DOHH2 (cell line): ENCODE measurements at regions not wholly inside any gene's neighbourhood (a gene's known extent, or its start where the extent isn't known, plus 50 kb on each side); places are given as distances from the start of the nearest gene placed in this dataset.

Experiments used
- H3F3A ChIP-seq: fragments of 200-600 bp; sonication (generic), shearing (Covaris generic); 2 replicates; pipeline ENCODE4 v1.6.0; 2016; ENCODE audit warnings: antibody characterized with exemption, mild to moderate bottlenecking; ENCODE audit not compliant: control insufficient read depth, insufficient read depth
- H3K27ac ChIP-seq: fragments of 200-600 bp; sonication (generic); 2 replicates; pipeline ENCODE4 v1.5.1; 2014; ENCODE audit warnings: low read depth, mild to moderate bottlenecking, low read length, moderate library complexity
- H3K27me3 ChIP-seq: fragments of 200-600 bp; sonication (generic); 2 replicates; pipeline ENCODE4 v1.6.1; 2014; ENCODE audit warnings: mild to moderate bottlenecking, low read length, mixed read lengths; ENCODE audit not compliant: control insufficient read depth
- H3K36me3 ChIP-seq: fragments of 200-600 bp; sonication (generic); 2 replicates; pipeline ENCODE4 v1.6.1; 2014; ENCODE audit warnings: mild to moderate bottlenecking, low read length, moderate library complexity, mixed read lengths; ENCODE audit not compliant: control insufficient read depth
- H3K4me1 ChIP-seq: fragments of 200-600 bp; sonication (generic); 2 replicates; pipeline ENCODE4 v1.6.1; 2014; ENCODE audit warnings: mild to moderate bottlenecking, low read length, mixed read lengths; ENCODE audit not compliant: control insufficient read depth
- H3K4me2 ChIP-seq: fragments of 200-600 bp; sonication (generic); 2 replicates; pipeline ENCODE4 v1.6.0; 2014; ENCODE audit warnings: mild to moderate bottlenecking, low read length, moderate library complexity
- H3K4me3 ChIP-seq: fragments of 200-600 bp; sonication (generic); 2 replicates; pipeline ENCODE4 v1.5.1; 2014; ENCODE audit warnings: mild to moderate bottlenecking, low read length, mixed read lengths
- H3K79me2 ChIP-seq: fragments of 200-600 bp; sonication (generic); 2 replicates; pipeline ENCODE4 v1.6.1; 2014; ENCODE audit warnings: mild to moderate bottlenecking, low read length, mixed read lengths; ENCODE audit not compliant: control insufficient read depth
- H3K9me2 ChIP-seq: fragments of 200-600 bp; sonication (generic); replicated peaks from 2 replicates; pipeline ENCODE4 v1.6.1; 2014; ENCODE audit warnings: mild to moderate bottlenecking, low read length, mixed read lengths; ENCODE audit not compliant: control insufficient read depth
- H3K9me3 ChIP-seq: fragments of 200-600 bp; sonication (generic); 2 replicates; pipeline ENCODE4 v1.6.1; 2014; ENCODE audit warnings: antibody characterized with exemption, low read length, mixed read lengths; ENCODE audit not compliant: control insufficient read depth, insufficient read depth
- H4K20me1 ChIP-seq: fragments of 200-600 bp; sonication (generic); 2 replicates; pipeline ENCODE4 v1.6.0; 2014; ENCODE audit warnings: low read depth, mild to moderate bottlenecking, antibody characterized with exemption, low read length, moderate library complexity; ENCODE audit not compliant: control insufficient read depth, insufficient read depth
- EZH2phosphoT487 ChIP-seq: fragments of 200-600 bp; sonication (generic); IDR thresholded peaks from 2 replicates; pipeline ENCODE4 v1.6.1; 2017; ENCODE audit warnings: borderline replicate concordance, mild to moderate bottlenecking, antibody characterized with exemption, low read length, moderate library complexity, mixed read lengths
- TF ChIP-seq, protein P1 (sequence below): fragments of 200-600 bp; sonication (generic); IDR thresholded peaks from one replicate; pipeline ENCODE4 v1.5.1; 2014; ENCODE audit warnings: antibody characterized with exemption, mild to moderate bottlenecking, low read depth, low read length; ENCODE audit not compliant: poor library complexity, severe bottlenecking

DNA sequence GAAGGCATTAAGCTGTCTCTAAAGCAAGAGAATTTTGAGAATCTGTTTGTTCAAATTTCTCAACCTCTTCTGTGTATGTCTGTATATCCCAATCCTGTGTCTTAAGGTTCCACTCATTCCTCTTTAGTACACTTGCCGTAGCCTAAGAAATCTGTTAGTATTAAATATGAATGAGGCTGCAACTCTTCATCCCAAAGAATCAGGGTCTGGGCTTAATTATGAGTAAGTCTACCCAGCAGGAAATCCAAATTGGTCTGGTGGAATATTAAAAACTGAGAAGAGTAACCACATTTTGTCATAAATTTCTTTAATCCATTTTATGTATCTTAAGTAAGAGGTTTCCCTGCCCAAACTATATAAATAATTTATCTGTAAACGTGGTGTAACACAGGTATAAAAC, 1171.2 kb downstream of the CDH12 start:
- Histone ChIP-seq H3K27me3 (no peaks in the 10 kb centered on the region), H3K4me3 (no peak overlapping the region), H3F3A (no peaks in the 10 kb centered on the region), H3K27ac (no peak overlapping the region), H3K9me2 (no peaks in the 10 kb centered on the region), H3K36me3 (no peaks in the 10 kb centered on the region), H3K4me1 (no peaks in the 10 kb centered on the region), H3K4me2 (no peak overlapping the region), H4K20me1 (no peaks in the 10 kb centered on the region), H3K79me2 (no peaks in the 10 kb centered on the region), H3K9me3 (no peaks in the 10 kb centered on the region)
- TF ChIP-seq, protein P1, sequence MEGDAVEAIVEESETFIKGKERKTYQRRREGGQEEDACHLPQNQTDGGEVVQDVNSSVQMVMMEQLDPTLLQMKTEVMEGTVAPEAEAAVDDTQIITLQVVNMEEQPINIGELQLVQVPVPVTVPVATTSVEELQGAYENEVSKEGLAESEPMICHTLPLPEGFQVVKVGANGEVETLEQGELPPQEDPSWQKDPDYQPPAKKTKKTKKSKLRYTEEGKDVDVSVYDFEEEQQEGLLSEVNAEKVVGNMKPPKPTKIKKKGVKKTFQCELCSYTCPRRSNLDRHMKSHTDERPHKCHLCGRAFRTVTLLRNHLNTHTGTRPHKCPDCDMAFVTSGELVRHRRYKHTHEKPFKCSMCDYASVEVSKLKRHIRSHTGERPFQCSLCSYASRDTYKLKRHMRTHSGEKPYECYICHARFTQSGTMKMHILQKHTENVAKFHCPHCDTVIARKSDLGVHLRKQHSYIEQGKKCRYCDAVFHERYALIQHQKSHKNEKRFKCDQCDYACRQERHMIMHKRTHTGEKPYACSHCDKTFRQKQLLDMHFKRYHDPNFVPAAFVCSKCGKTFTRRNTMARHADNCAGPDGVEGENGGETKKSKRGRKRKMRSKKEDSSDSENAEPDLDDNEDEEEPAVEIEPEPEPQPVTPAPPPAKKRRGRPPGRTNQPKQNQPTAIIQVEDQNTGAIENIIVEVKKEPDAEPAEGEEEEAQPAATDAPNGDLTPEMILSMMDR: no peak
- no peak for TF ChIP-seq EZH2phosphoT487

GRCh38 chr5:21680641-21681040, 1172.5 kb downstream of the CDH12 start:
- no peak overlapping the region for H3K4me3 ChIP-seq
- H3F3A ChIP-seq: no peaks in the 10 kb centered on the region
- no peaks in the 10 kb centered on the region for H3K79me2 ChIP-seq
- no peaks in the 10 kb centered on the region for H3K9me3 ChIP-seq
- H3K27me3 ChIP-seq: no peaks in the 10 kb centered on the region
- no peak overlapping the region for H3K4me2 ChIP-seq
- TF ChIP-seq EZH2phosphoT487: no peak
- TF ChIP-seq, protein P1: no peak
- H3K4me1 ChIP-seq: no peaks in the 10 kb centered on the region
- no peaks in the 10 kb centered on the region for H3K9me2 ChIP-seq
- no peaks in the 10 kb centered on the region for H3K36me3 ChIP-seq
- no peak overlapping the region for H3K27ac ChIP-seq
- no peaks in the 10 kb centered on the region for H4K20me1 ChIP-seq

DNA sequence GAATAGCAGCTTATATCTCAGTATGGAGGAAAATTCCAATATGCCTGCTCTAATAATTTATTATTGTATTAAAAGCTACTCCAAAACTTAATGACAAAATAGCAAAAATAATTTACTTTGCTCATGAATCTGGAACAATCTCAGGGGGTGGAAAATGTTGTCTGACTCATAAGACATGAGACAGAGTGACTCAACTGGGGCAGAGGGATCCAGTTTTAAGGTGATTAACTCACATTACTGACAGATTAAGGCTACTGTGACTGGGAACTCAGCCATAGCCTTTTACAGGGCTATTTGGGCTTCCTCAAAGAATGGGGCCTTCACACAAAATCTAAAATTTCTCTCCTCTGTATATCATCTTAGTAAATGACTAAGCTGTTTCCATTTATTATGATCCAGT, 1172.9 kb downstream of the CDH12 start:
- Histone ChIP-seq H3K4me3 (no peak overlapping the region), H3K27ac (no peak overlapping the region), H3K9me2 (no peaks in the 10 kb centered on the region), H3K9me3 (no peaks in the 10 kb centered on the region), H3K4me2 (no peak overlapping the region), H3F3A (no peaks in the 10 kb centered on the region), H3K36me3 (no peaks in the 10 kb centered on the region), H3K27me3 (no peaks in the 10 kb centered on the region), H4K20me1 (no peaks in the 10 kb centered on the region), H3K79me2 (no peaks in the 10 kb centered on the region), H3K4me1 (no peaks in the 10 kb centered on the region)
- TF ChIP-seq, protein P1: no peak
- no peak for TF ChIP-seq EZH2phosphoT487

- H4K20me1 ChIP-seq: no peaks in the 10 kb centered on the region
- no peaks in the 10 kb centered on the region for H3F3A ChIP-seq
- no peaks in the 10 kb centered on the region for H3K36me3 ChIP-seq
- H3K4me1 ChIP-seq: no peaks in the 10 kb centered on the region
- no peaks in the 10 kb centered on the region for H3K9me3 ChIP-seq
- H3K79me2 ChIP-seq: no peaks in the 10 kb centered on the region
- H3K4me2 ChIP-seq: no peak overlapping the region
- no peak overlapping the region for H3K27ac ChIP-seq
- H3K9me2 ChIP-seq: no peaks in the 10 kb centered on the region
- no peak overlapping the region for H3K4me3 ChIP-seq
- H3K27me3 ChIP-seq: no peaks in the 10 kb centered on the region
- TF ChIP-seq, protein P1: no peak
- no peak for TF ChIP-seq EZH2phosphoT487
Observed at GRCh38 chr5:21678526-21678925, 1174.6 kb downstream of the CDH12 start.
